Loucy (cell line): ENCODE measurements at regions not wholly inside any gene's neighbourhood (a gene's known extent, or its start where the extent isn't known, plus 50 kb on each side); places are given as distances from the start of the nearest gene placed in this dataset.
"Not testable (repeated sequence)": the region's sequence is repeated elsewhere in the genome, so short reads cannot be mapped to it uniquely, and the experiment has no call there.

Experiments
- CTCF ChIP-seq: fragments of 200-600 bp; sonication (generic); conservative IDR thresholded peaks from 2 replicates; pipeline ENCODE4 v1.5.1; 2014; ENCODE audit warnings: mild to moderate bottlenecking, antibody characterized with exemption, low read length
- EZH2phosphoT487 ChIP-seq: fragments of 200-600 bp; IDR thresholded peaks from 2 replicates; pipeline ENCODE4 v1.6.1; 2018; ENCODE audit warnings: antibody characterized with exemption, mild to moderate bottlenecking, moderate library complexity, borderline replicate concordance

- not testable (repeated sequence) for TF ChIP-seq CTCF, EZH2phosphoT487
These were observed 76.5 kb upstream of the METTL9 start for GRCh38 chr16:21522846-21523245.
